HT1080 (cell line): ENCODE measurements at regions not wholly inside any gene's neighbourhood (a gene's known extent, or its start where the extent isn't known, plus 50 kb on each side); places are given as distances from the start of the nearest gene placed in this dataset.
A peak's percentile ranks its signal among the peaks of the same experiment; 100 is the strongest.
"Not testable (repeated sequence)": the region's sequence is repeated elsewhere in the genome, so short reads cannot be mapped to it uniquely, and the experiment has no call there.

Experiments
- DNase-seq: peaks from one replicate; pipeline ENCODE4 v3.0.0-alpha.2; 2015; ENCODE audit warnings: low read depth

DNA sequence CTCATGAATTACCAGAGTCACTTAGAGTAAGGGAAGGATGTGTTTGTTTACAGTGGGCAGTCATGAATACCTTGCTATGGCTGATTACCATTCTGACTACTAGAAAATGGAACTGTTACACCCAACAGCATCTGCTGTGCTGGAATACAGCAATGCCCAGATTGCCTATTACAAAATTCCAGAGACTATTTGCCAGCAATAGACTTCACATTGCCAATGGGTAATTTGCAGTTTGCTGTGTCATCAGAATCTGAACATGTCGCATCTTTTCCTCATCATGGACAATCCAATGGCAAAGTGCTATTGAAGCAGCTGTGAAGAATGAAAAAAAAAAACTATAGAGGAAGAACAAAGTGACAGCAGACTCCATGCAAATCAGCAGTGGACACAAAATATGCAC is 356.6 kb downstream of the CXXC4 start:
- DNase-seq = no peak

GRCh38 chr4:104129243-104129642 is 365.5 kb downstream of the CXXC4 start:
- no peak for DNase-seq

GRCh38 chr4:104128850-104129213 is 365.9 kb downstream of the CXXC4 start:
- DNase-seq = peak; percentile 1

DNA sequence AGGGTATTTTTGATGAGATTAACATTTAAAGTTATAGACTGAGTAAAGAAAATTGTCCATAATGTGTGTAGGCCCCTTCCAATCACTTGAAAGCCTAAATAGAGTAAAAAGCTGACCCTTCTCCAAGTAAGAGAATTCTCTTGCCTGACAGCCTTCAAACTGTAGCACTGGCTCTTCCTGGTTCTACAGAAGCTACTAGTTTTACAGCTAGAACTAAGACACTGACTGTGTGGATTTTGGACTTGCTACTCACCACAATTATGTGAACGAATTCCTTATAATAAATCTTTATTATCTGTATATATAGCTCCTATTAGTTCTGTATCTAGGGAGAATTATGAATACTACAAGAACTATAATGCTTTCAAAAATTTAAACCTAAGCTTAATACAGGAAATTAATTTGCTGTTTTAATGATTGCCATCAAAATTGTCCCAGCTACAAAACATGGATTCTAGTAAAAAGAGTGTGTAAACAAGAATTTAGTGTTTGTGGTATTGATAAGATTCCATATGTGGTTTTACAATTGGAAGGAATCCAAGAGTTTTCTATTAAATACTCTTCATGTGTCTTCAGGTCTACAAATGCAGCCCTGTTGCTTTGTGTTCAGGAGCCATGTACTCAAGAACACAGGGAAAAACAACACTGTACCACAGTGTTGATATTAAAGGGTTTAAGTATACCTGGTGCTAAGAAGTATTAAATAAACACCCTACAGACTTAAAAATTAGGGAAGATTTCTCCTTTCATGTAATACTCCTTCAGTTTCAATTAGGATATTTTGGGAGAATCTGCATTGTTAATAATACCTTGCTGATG is 366.5 kb downstream of the CXXC4 start:
- DNase-seq = no peak

GRCh38 chr4:104123021-104123420 is 371.7 kb downstream of the CXXC4 start:
- DNase-seq = no peak

GRCh38 chr4:104117776-104118175 is 376.9 kb downstream of the CXXC4 start:
- DNase-seq = no peak

DNA sequence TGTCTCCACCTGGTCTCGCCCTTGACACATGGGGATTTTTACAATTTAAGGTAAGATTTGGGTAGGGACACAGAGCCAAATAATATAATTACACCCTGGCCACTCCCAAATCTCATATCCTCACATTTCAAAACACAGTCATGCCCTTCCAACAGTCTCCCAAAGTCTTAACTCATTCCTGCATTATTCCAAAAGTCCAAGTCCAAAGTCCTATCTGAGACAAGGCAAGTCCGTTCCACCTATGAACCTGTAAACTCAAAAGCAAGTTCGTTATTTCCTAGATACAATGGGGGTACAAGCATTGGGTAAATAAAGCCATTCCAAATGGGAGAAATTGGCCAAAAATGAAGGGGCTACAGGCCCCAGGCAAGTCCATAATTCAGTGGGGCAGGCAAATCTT is 380.8 kb downstream of the CXXC4 start:
- no peak for DNase-seq

DNA sequence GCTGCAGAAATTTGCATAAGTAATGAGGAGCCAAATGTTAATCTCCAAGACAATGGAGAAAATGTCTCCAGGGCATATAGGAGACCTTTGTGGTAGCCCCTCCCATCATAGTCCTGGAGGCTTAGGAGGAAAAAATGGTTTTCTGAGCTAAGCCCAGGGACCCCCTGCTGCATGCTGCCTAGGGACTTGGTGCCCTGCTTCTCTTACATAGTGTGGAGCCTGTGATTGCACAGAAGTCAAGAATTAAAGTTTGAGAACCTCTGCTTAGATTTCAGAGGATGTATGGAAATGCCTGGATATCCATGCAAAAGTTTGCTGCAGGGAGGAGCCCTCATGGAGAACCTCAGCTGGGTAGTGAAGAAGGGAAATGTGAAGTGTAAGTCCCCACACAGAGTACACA is 379.4 kb upstream of the TACR3 start:
- no peak for DNase-seq

GRCh38 chr4:104093247-104093646 is 373.5 kb upstream of the TACR3 start:
- no peak for DNase-seq

GRCh38 chr4:104073229-104073628 is 353.4 kb upstream of the TACR3 start:
- no peak for DNase-seq

- DNase-seq = no peak
Observed at GRCh38 chr4:104066533-104066932, 346.7 kb upstream of the TACR3 start.

GRCh38 chr4:104064646-104065577 is 345.1 kb upstream of the TACR3 start:
- DNase-seq = peak; percentile 37

- DNase-seq = no peak
Observed at GRCh38 chr4:104063341-104063740, 343.6 kb upstream of the TACR3 start.

DNA sequence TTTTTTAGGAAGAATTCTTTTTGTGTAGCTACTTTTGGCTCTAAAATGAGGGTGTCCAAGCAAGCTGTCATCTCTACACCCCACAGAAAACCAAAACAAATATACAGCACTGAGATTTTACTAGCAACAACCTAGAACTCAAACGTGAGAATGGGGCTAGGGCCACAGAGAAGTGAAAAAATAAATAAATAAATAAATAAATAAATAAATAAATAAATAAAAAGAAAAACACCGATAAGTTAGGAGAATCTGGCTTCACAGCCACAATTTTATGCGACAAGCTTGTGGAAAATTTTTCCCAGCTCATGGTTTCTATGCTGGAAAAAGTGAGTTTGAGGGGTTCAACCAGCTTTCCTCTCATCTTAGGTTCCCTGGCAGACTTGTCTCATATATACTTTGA is 324.6 kb upstream of the TACR3 start:
- DNase-seq = no peak

DNA sequence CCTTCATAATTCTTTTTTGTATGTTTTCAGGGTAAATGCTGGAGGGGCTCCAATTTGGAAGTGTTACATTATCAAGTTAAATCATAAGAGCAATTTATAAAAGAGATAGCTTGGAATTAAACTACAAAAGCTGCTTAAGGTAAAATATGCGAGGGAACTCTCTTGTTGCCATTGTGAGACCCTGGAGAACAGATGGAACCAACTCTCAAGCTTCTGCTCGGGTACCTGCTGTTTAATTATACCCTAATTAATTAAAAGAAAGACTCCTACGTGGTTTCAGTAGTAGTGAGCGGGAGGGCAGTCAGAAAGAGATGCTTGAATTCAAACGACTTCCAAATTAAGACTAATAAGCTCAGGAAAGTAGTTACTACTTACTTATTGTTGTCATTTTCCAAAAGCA is 313.1 kb upstream of the TACR3 start:
- no peak for DNase-seq

DNA sequence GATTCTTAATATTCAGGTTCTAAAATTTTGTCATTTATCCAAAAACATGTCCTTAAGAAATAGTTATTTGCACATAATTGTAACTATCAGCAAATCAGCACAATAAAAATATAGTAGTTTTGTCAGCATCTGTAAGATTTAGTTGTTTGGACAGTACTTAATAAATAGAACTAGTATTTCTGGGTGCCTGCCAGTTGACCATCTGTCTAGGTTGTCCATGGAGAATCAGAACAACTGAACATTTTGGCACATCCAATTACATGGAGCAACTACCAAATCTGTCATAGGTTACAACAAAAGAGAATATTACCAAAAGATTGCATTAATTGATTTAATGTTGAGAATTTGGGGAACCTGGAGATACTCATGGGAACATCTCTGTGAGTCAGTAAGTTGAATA is 305.5 kb upstream of the TACR3 start:
- DNase-seq = no peak

- no peak for DNase-seq
Observed at GRCh38 chr4:104022831-104023230, 303.0 kb upstream of the TACR3 start.

DNA sequence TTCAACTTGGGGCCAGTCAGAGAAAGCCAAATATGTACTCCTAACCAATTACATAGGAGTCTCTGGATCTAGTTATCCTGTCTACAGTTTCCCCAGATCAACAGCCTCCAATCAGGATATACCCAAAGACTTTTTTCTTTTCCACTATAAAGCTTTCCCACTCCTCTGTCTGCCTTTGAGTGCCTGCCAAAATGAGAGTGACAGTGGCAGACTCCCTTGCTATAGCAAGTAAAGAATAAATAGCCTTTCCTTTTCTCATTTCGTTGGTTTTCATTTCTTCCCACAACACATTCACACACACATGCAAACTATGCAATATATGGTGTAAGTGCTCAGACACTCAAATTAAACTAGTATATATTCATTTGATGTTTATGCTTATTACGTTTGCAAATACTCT is 302.4 kb upstream of the TACR3 start:
- no peak for DNase-seq

GRCh38 chr4:104020641-104021040 is 300.9 kb upstream of the TACR3 start:
- no peak for DNase-seq

- no peak for DNase-seq
Observed at GRCh38 chr4:104017213-104017612, 297.4 kb upstream of the TACR3 start.

GRCh38 chr4:104015680-104016079 is 295.9 kb upstream of the TACR3 start:
- peak; percentile 25 for DNase-seq

- no peak for DNase-seq
Observed at GRCh38 chr4:104010722-104011121, 290.9 kb upstream of the TACR3 start.

DNA sequence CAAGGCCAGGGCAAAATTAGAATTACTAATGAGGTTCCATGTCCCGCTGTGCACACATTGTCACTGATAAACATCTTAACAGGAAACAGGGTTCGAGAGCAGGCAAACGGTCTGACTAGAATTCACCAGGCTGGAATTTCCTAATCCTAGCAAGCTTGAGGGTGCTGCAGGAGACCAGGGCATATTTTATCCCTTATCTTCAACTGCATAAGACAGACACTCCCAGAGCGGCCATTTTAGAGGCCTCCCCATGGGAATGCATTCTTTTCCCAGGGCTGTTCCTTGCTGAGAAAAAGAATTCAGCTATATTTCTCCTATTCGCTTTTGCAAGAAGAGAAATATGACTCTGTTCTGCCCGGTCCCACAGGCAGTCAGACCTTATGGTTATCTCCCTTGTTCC is 282.5 kb upstream of the TACR3 start:
- DNase-seq = not testable (repeated sequence)
